Activated naive CD8-positive, alpha-beta T cell treated with anti-CD3 and anti-CD28 coated beads, Interleukin-2, amount 10 ng/mL, durations not matched to agents 7 days and 5 days (primary cell): ENCODE measurements at regions not wholly inside any gene's neighbourhood (a gene's known extent, or its start where the extent isn't known, plus 50 kb on each side); places are given as distances from the start of the nearest gene placed in this dataset.
A peak's percentile ranks its signal among the peaks of the same experiment; 100 is the strongest.
"Not testable (repeated sequence)": the region's sequence is repeated elsewhere in the genome, so short reads cannot be mapped to it uniquely, and the experiment has no call there.

ENCODE experiments used
- ATAC-seq: fragments of 150-1000 bp; cut with Tn5 transposase; one replicate; pipeline ENCODE4 v1.10.0; 2021; ENCODE audit warnings: low read depth, moderate library complexity
- POLR2A ChIA-PET: fragments of 350-600 bp; sonication (Branson Sonifier 250); formaldehyde crosslinking; loops from one replicate; lab custom pipeline; 2021; ENCODE audit warnings: antibody characterized with exemption; lab: Charles Lee
- DNase-seq: peaks from one replicate; pipeline ENCODE4 v3.0.0; 2021
- H3K27ac Mint-ChIP-seq: one replicate; pipeline ENCODE4 v1.8.0; 2022; ENCODE audit warnings: mild to moderate bottlenecking, mixed read lengths
- H3K27me3 Mint-ChIP-seq: one replicate; pipeline ENCODE4 v1.8.0; 2022; ENCODE audit warnings: mild to moderate bottlenecking, moderate library complexity, mixed read lengths
- H3K36me3 Mint-ChIP-seq: one replicate; pipeline ENCODE4 v1.8.0; 2021; ENCODE audit warnings: mild to moderate bottlenecking, mixed read lengths
- H3K4me1 Mint-ChIP-seq: one replicate; pipeline ENCODE4 v1.8.0; 2021; ENCODE audit warnings: mixed read lengths
- H3K4me3 Mint-ChIP-seq: one replicate; pipeline ENCODE4 v1.8.0; 2022; ENCODE audit warnings: mild to moderate bottlenecking, moderate library complexity, mixed read lengths
- H3K9me3 Mint-ChIP-seq: one replicate; pipeline ENCODE4 v1.8.0; 2021; ENCODE audit warnings: mixed read lengths

GRCh38 chr6:137976430-137976829, 109.4 kb downstream of the TNFAIP3 start:
- H3K36me3 Mint-ChIP-seq: peaks cover 3% of the 10 kb centered on the region
- H3K9me3 Mint-ChIP-seq: no peaks in the 10 kb centered on the region
- no peaks in the 10 kb centered on the region for H3K27me3 Mint-ChIP-seq
- peak overlapping the region; percentile 89 for H3K27ac Mint-ChIP-seq
- peaks cover 31% of the 10 kb centered on the region for H3K4me1 Mint-ChIP-seq
- POLR2A ChIA-PET: no interaction called here
- peak overlapping the region; percentile 40 for H3K4me3 Mint-ChIP-seq
- ATAC-seq: no peak
- no peak for DNase-seq

GRCh38 chr6:137977206-137977605, 110.1 kb downstream of the TNFAIP3 start:
- no peaks in the 10 kb centered on the region for H3K27me3 Mint-ChIP-seq
- H3K9me3 Mint-ChIP-seq: no peaks in the 10 kb centered on the region
- H3K27ac Mint-ChIP-seq: no peak overlapping the region
- peaks cover 29% of the 10 kb centered on the region for H3K4me1 Mint-ChIP-seq
- no peak for ATAC-seq
- POLR2A ChIA-PET: no interaction called here
- no peak overlapping the region for H3K4me3 Mint-ChIP-seq
- DNase-seq: no peak
- H3K36me3 Mint-ChIP-seq: peaks cover 3% of the 10 kb centered on the region

GRCh38 chr6:137977814-137978213, 110.8 kb downstream of the TNFAIP3 start:
- H3K27ac Mint-ChIP-seq: no peak overlapping the region
- peaks cover 28% of the 10 kb centered on the region for H3K4me1 Mint-ChIP-seq
- peaks cover 3% of the 10 kb centered on the region for H3K36me3 Mint-ChIP-seq
- no peaks in the 10 kb centered on the region for H3K27me3 Mint-ChIP-seq
- no peak overlapping the region for H3K4me3 Mint-ChIP-seq
- no peaks in the 10 kb centered on the region for H3K9me3 Mint-ChIP-seq
- POLR2A ChIA-PET: no interaction called here
- DNase-seq (no peak), ATAC-seq (no peak)

- Mint-ChIP-seq H3K27ac (no peak overlapping the region), H3K4me3 (no peak overlapping the region), H3K4me1 (peaks cover 27% of the 10 kb centered on the region), H3K9me3 (no peaks in the 10 kb centered on the region), H3K36me3 (peaks cover 2% of the 10 kb centered on the region), H3K27me3 (no peaks in the 10 kb centered on the region)
- ATAC-seq (no peak), DNase-seq (no peak)
- POLR2A ChIA-PET: no interaction called here
Measured at GRCh38 chr6:137978252-137978896, 111.3 kb downstream of the TNFAIP3 start.

- peaks cover 23% of the 10 kb centered on the region for H3K4me1 Mint-ChIP-seq
- H3K9me3 Mint-ChIP-seq, ATAC-seq, DNase-seq, H3K36me3 Mint-ChIP-seq, POLR2A ChIA-PET, H3K27ac Mint-ChIP-seq, H3K27me3 Mint-ChIP-seq, H3K4me3 Mint-ChIP-seq: not testable (repeated sequence)
Measured at GRCh38 chr6:137979263-137979662, 112.2 kb downstream of the TNFAIP3 start.

GRCh38 chr6:137980777-137981176, 113.7 kb downstream of the TNFAIP3 start:
- Mint-ChIP-seq H3K36me3 (no peaks in the 10 kb centered on the region), H3K27me3 (peaks cover 4% of the 10 kb centered on the region), H3K9me3 (peaks cover 1% of the 10 kb centered on the region), H3K4me1 (peaks cover 11% of the 10 kb centered on the region), H3K27ac (no peak overlapping the region), H3K4me3 (no peak overlapping the region)
- POLR2A ChIA-PET: interaction anchor here (1.2 kb wide), 1 partner anchor 113 kb away, joined by 3 read pairs; no protein-coding TSS in a partner anchor
- DNase-seq (no peak), ATAC-seq (no peak)

- H3K27ac Mint-ChIP-seq: no peak overlapping the region
- H3K9me3 Mint-ChIP-seq: peaks cover 1% of the 10 kb centered on the region
- no peaks in the 10 kb centered on the region for H3K36me3 Mint-ChIP-seq
- H3K4me1 Mint-ChIP-seq: peaks cover 3% of the 10 kb centered on the region
- no peak for DNase-seq
- H3K27me3 Mint-ChIP-seq: peaks cover 4% of the 10 kb centered on the region
- POLR2A ChIA-PET: no interaction called here
- ATAC-seq: no peak
- H3K4me3 Mint-ChIP-seq: no peak overlapping the region
Measured at GRCh38 chr6:137981758-137982157, 114.7 kb downstream of the TNFAIP3 start.

GRCh38 chr6:137982418-137983189, 115.5 kb downstream of the TNFAIP3 start:
- POLR2A ChIA-PET: no interaction called here
- ATAC-seq: no peak
- H3K4me3 Mint-ChIP-seq: no peak overlapping the region
- H3K27me3 Mint-ChIP-seq: peaks cover 12% of the 10 kb centered on the region
- H3K9me3 Mint-ChIP-seq: peaks cover 1% of the 10 kb centered on the region
- DNase-seq: no peak
- no peak overlapping the region for H3K27ac Mint-ChIP-seq
- no peaks in the 10 kb centered on the region for H3K36me3 Mint-ChIP-seq
- H3K4me1 Mint-ChIP-seq: peaks cover 1% of the 10 kb centered on the region

- DNase-seq: no peak
- Mint-ChIP-seq H3K36me3 (no peaks in the 10 kb centered on the region), H3K27me3 (peaks cover 12% of the 10 kb centered on the region), H3K4me3 (no peak overlapping the region), H3K4me1 (no peaks in the 10 kb centered on the region), H3K27ac (no peak overlapping the region), H3K9me3 (peaks cover 1% of the 10 kb centered on the region)
- POLR2A ChIA-PET: no interaction called here
- no peak for ATAC-seq
Measured at GRCh38 chr6:137983269-137983668, 116.2 kb downstream of the TNFAIP3 start.

GRCh38 chr6:137989664-137990063, 117.6 kb downstream of the PERP start:
- Mint-ChIP-seq H3K27ac (no peak overlapping the region), H3K27me3 (peaks cover 32% of the 10 kb centered on the region), H3K4me1 (no peaks in the 10 kb centered on the region), H3K9me3 (peaks cover 4% of the 10 kb centered on the region), H3K4me3 (no peak overlapping the region), H3K36me3 (no peaks in the 10 kb centered on the region)
- DNase-seq: no peak
- POLR2A ChIA-PET: no interaction called here
- no peak for ATAC-seq

GRCh38 chr6:137995371-137995770, 111.8 kb downstream of the PERP start:
- no peak for DNase-seq

GRCh38 chr6:137998461-137999019, 108.7 kb downstream of the PERP start:
- no peak for DNase-seq
- H3K27ac Mint-ChIP-seq: no peak overlapping the region
- peaks cover 21% of the 10 kb centered on the region for H3K27me3 Mint-ChIP-seq
- H3K36me3 Mint-ChIP-seq: no peaks in the 10 kb centered on the region
- H3K4me1 Mint-ChIP-seq: peaks cover 4% of the 10 kb centered on the region
- ATAC-seq: no peak
- peaks cover 2% of the 10 kb centered on the region for H3K9me3 Mint-ChIP-seq
- no peak overlapping the region for H3K4me3 Mint-ChIP-seq
- POLR2A ChIA-PET: no interaction called here

More at GRCh38 chr6:137995371-137995770, 111.8 kb downstream of the PERP start:
- Mint-ChIP-seq H3K27me3 (peaks cover 22% of the 10 kb centered on the region), H3K4me3 (no peak overlapping the region), H3K4me1 (no peaks in the 10 kb centered on the region), H3K27ac (no peak overlapping the region), H3K36me3 (no peaks in the 10 kb centered on the region), H3K9me3 (peaks cover 2% of the 10 kb centered on the region)
- POLR2A ChIA-PET: no interaction called here
- no peak for ATAC-seq

- POLR2A ChIA-PET: no interaction called here
Measured at GRCh38 chr6:137999815-138000214, 107.4 kb downstream of the PERP start.

GRCh38 chr6:138000941-138001340, 106.3 kb downstream of the PERP start:
- no peak for ATAC-seq
- Mint-ChIP-seq H3K27ac (no peak overlapping the region), H3K36me3 (no peaks in the 10 kb centered on the region), H3K9me3 (peaks cover 2% of the 10 kb centered on the region), H3K4me1 (peaks cover 4% of the 10 kb centered on the region), H3K27me3 (peaks cover 2% of the 10 kb centered on the region), H3K4me3 (no peak overlapping the region)
- DNase-seq: no peak
- POLR2A ChIA-PET: no interaction called here

More at GRCh38 chr6:137999815-138000214, 107.4 kb downstream of the PERP start:
- DNase-seq (no peak), ATAC-seq (no peak)
- Mint-ChIP-seq H3K36me3 (no peaks in the 10 kb centered on the region), H3K27me3 (peaks cover 10% of the 10 kb centered on the region), H3K27ac (no peak overlapping the region), H3K4me1 (peaks cover 4% of the 10 kb centered on the region), H3K9me3 (peaks cover 2% of the 10 kb centered on the region), H3K4me3 (no peak overlapping the region)
